Sigmoid colon (tissue), 3 donors: ENCODE measurements at regions not wholly inside any gene's neighbourhood (a gene's known extent, or its start where the extent isn't known, plus 50 kb on each side); places are given as distances from the start of the nearest gene placed in this dataset.

Source experiments
- CTCF ChIP-seq, 4 experiments: fragments of 450-650 bp in 3 of 4; fragments of 200-600 bp in 1 of 4; IDR thresholded peaks; one replicate each; pipeline ENCODE4 v1.5.1; 2016 to 2019; ENCODE audit warnings: antibody characterized with exemption in 4 of 4, mild to moderate bottlenecking in 3 of 4, moderate library complexity in 2 of 4
- POLR2A ChIP-seq, 2 donors: fragments of 450-650 bp; IDR thresholded peaks; one replicate each; pipeline ENCODE4 v1.6.1; 2016; ENCODE audit warnings: antibody characterized with exemption in 2 of 2, mild to moderate bottlenecking in 2 of 2, moderate library complexity in 2 of 2

DNA sequence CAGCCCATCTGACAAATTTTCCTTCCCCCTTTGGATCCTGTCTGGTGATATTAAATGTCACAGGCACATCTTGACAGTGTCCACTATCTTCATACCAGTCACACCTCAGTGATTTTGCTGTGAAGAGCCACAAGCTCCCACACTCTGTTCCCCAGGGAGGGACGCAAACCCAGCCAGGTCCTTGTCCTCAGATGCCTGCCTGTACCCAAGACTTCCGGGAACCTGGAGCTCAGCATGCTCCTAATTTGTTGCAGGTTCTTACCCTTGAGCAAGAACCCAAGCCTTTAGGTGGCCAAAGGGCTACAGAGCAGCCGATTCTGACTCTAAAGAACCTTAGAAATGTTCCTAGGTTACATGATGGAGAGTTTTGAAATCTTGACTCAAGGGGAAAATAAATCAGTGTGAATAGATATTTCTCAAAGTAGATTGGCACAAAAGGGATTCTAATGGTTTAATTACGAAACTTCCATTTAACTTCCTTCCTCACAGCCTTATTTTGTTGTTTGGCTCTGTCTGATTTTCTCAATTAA, 66.2 kb upstream of the MTHFD1L start:
- no peak for TF ChIP-seq CTCF (IDR thresholded peaks at IDR 0.05)
- TF ChIP-seq POLR2A (IDR thresholded peaks at IDR 0.05) = no peak
